Kidney (tissue), 13 donors: ENCODE measurements at regions not wholly inside any gene's neighbourhood (a gene's known extent, or its start where the extent isn't known, plus 50 kb on each side); places are given as distances from the start of the nearest gene placed in this dataset.

Source experiments
- DNase-seq, 5 donors: peaks; one replicate each; pipeline ENCODE4 v3.0.0-alpha.2; 2013 to 2020
- FAIRE-seq: peaks from 2 replicates; lab custom pipeline; 2012; peaks lifted over from hg19 to GRCh38; lab: Jason Lieb, UNC
- H3K27ac ChIP-seq, 2 donors: one replicate each; pipeline ENCODE4 v1.7.0; 2013; ENCODE audit warnings: low read depth in 2 of 2, low read length in 2 of 2, inconsistent platforms in 1 of 2
- H3K27me3 ChIP-seq: one replicate; pipeline ENCODE4 v1.7.1; 2013; ENCODE audit warnings: low read length, inconsistent platforms; ENCODE audit not compliant: control insufficient read depth, insufficient read depth
- H3K36me3 ChIP-seq, 3 donors: one replicate each; pipeline versions ENCODE4 v1.7.0 to v1.7.1; 2013; ENCODE audit warnings: low read length in 3 of 3, control low read depth in 1 of 3, inconsistent platforms in 1 of 3; ENCODE audit not compliant: insufficient read depth in 3 of 3, control insufficient read depth in 2 of 3
- H3K4me1 ChIP-seq, 3 donors: one replicate each; pipeline versions ENCODE4 v1.7.0 to v1.7.1; 2013; ENCODE audit warnings: low read length in 3 of 3, inconsistent platforms in 1 of 3, low read depth in 1 of 3; ENCODE audit not compliant: control insufficient read depth in 2 of 3, insufficient read depth in 2 of 3
- H3K4me3 ChIP-seq, 3 donors: one replicate each; pipeline versions ENCODE4 v1.7.0 to v1.8.1; 2013; ENCODE audit warnings: low read length in 3 of 3, control low read depth in 1 of 3, inconsistent platforms in 1 of 3
- H3K9ac ChIP-seq, 3 donors: one replicate each; pipeline versions ENCODE4 v1.7.0 to v1.7.1; 2013; ENCODE audit warnings: low read length in 3 of 3, control low read depth in 1 of 3, inconsistent platforms in 1 of 3
- H3K9me3 ChIP-seq, 3 donors: one replicate each; pipeline versions ENCODE4 v1.7.0 to v1.7.1; 2013; ENCODE audit warnings: low read length in 3 of 3, control low read depth in 1 of 3, inconsistent platforms in 1 of 3; ENCODE audit not compliant: control insufficient read depth in 2 of 3, insufficient read depth in 1 of 3
- intact Hi-C: fragments of 100-400 bp; cut with DNase I; formaldehyde crosslinking; loops from one replicate; pipeline ENCODE4 v1.11.1; 2022
- TF ChIP-seq, protein P1 (sequence below): IDR thresholded peaks from 3 replicates; pipeline ENCODE4 v1.5.1; 2012; ENCODE audit warnings: mild to moderate bottlenecking, moderate library complexity, borderline replicate concordance; ENCODE audit not compliant: insufficient read depth; ENCODE audit errors: extremely low read depth
- donor health status: control.
- donor health status: control.
- donor health status: control.
- donor health status: control.
- donor health status: control.
- donor health status: DM: yes; HTN: yes; CAD: no.
- donor health status: Normal renal cell carcinoma (clear cell type).

DNA sequence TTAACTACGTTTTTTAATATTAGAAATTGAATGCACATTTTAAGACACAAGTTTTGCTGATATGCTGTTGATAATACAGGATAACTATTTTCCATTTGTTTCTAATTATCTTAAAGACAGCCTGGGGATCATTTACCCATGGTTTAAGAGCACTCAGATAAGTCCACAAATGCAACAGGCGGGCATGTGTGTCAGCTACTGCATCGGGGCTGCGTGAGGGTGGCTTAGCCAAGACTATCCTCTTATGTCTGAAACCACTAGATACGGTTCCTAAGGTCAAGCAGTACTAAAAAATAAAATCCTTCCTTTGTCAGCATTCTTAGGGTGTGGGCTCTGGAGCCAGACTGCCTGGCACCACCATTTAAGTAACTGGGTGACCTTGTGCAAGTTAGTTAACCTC, 254.8 kb downstream of the SATB2 start:
- H3K9ac ChIP-seq: no peak overlapping the region
- H3K27me3 ChIP-seq: no peaks in the 10 kb centered on the region
- no peak overlapping the region for H3K4me3 ChIP-seq
- no peak overlapping the region for H3K27ac ChIP-seq
- TF ChIP-seq, protein P1, sequence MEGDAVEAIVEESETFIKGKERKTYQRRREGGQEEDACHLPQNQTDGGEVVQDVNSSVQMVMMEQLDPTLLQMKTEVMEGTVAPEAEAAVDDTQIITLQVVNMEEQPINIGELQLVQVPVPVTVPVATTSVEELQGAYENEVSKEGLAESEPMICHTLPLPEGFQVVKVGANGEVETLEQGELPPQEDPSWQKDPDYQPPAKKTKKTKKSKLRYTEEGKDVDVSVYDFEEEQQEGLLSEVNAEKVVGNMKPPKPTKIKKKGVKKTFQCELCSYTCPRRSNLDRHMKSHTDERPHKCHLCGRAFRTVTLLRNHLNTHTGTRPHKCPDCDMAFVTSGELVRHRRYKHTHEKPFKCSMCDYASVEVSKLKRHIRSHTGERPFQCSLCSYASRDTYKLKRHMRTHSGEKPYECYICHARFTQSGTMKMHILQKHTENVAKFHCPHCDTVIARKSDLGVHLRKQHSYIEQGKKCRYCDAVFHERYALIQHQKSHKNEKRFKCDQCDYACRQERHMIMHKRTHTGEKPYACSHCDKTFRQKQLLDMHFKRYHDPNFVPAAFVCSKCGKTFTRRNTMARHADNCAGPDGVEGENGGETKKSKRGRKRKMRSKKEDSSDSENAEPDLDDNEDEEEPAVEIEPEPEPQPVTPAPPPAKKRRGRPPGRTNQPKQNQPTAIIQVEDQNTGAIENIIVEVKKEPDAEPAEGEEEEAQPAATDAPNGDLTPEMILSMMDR: no peak
- FAIRE-seq: no peak
- H3K4me1 ChIP-seq: no peaks in the 10 kb centered on the region
- H3K9me3 ChIP-seq: no peaks in the 10 kb centered on the region
- no peaks in the 10 kb centered on the region for H3K36me3 ChIP-seq
- DNase-seq: no peak
- intact Hi-C loops: no loop called here

GRCh38 chr2:199201539-199201938, 256.2 kb downstream of the SATB2 start:
- H3K9ac ChIP-seq: no peak overlapping the region
- H3K36me3 ChIP-seq: no peaks in the 10 kb centered on the region
- no peaks in the 10 kb centered on the region for H3K9me3 ChIP-seq
- FAIRE-seq (no peak), DNase-seq (no peak)
- intact Hi-C loops: no loop called here
- H3K4me3 ChIP-seq: no peak overlapping the region
- TF ChIP-seq, protein P1: no peak
- H3K27me3 ChIP-seq: no peaks in the 10 kb centered on the region
- no peaks in the 10 kb centered on the region for H3K4me1 ChIP-seq
- no peak overlapping the region for H3K27ac ChIP-seq

DNA sequence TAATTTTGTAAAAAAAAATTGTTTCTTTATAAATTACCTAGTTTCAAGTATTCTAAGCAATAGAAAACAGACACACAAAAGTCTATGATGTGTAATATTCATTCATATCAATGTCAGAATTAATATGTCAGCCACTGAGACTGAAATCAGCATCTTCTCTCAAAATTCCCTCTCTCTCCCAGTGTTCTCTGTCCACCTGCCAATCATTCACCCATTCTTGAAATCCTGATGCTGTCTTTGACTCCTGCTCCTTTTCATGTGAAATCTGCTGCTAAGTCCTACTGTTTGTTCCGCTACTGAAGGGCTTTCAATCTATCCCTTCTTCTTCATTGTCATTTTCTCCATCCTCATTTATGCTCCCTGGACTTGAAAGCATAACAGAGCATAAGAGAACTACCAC, 257.9 kb downstream of the SATB2 start:
- TF ChIP-seq, protein P1: no peak
- Histone ChIP-seq H3K9ac (no peak overlapping the region), H3K27ac (no peak overlapping the region), H3K27me3 (no peaks in the 10 kb centered on the region), H3K4me1 (no peaks in the 10 kb centered on the region), H3K9me3 (no peaks in the 10 kb centered on the region), H3K36me3 (no peaks in the 10 kb centered on the region), H3K4me3 (no peak overlapping the region)
- DNase-seq (no peak), FAIRE-seq (no peak)
- intact Hi-C loops: no loop called here

DNA sequence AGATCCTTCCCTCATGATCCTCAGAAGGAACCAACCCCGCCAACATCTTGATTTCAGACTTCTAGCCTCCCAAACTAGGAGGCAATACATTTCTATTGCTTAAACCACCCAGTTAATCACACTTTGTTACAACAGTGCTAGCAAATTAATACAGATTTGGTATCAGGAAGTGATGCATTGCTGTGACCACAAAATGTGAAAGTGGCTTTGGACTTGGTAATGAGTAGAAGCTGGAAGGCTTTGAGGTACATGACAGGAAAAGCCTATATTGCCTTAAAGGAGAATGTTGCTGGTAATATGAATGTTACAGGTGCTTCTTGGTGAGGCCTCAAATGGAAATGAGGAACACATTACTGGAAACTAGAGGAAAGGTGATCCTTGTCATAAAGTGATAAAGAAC, 260.3 kb downstream of the SATB2 start:
- Histone ChIP-seq H3K4me1 (no peaks in the 10 kb centered on the region), H3K36me3 (no peaks in the 10 kb centered on the region), H3K27ac (no peak overlapping the region), H3K4me3 (no peak overlapping the region), H3K9ac (no peak overlapping the region), H3K9me3 (no peaks in the 10 kb centered on the region), H3K27me3 (no peaks in the 10 kb centered on the region)
- TF ChIP-seq, protein P1: no peak
- intact Hi-C loops: no loop called here
- no peak for FAIRE-seq
- DNase-seq: no peak
